ENCODE measurements at regions not wholly inside any gene's neighbourhood (a gene's known extent, or its start where the extent isn't known, plus 50 kb on each side); places are given as distances from the start of the nearest gene placed in this dataset.

- ChIA-PET POLR2A (no interaction called here), CTCF (ENCODE audit: low intra/inter-chr PET ratio) (no interaction called here)
- no peaks in the 10 kb centered on the region for H4K20me1 ChIP-seq (replicated peaks; ENCODE audit: control insufficient read depth, insufficient read depth, low read length)
- H2AFZ ChIP-seq (ENCODE audit: low read depth, low read length): peak overlapping the region; percentile 23; the same call in 1 of the 2 replicates
- no TSS peak for BruUV-seq (replicated peaks)
- in situ Hi-C loops (cut with MboI) (no loop called here), intact Hi-C loops (cut with micrococcal nuclease) (no loop called here)
- H3K4me1 ChIP-seq (replicated peaks in 1 of 2; ENCODE audit: control insufficient read depth in 2 of 2, insufficient read depth in 2 of 2, low read length in 2 of 2): peaks cover 3 to 8% of the 10 kb centered on the region in 2 experiments; a peak in 3 of 5 replicates
- H3K36me3 ChIP-seq (ENCODE audit: control insufficient read depth, insufficient read depth, low read length): no peaks in the 10 kb centered on the region
- DNase-seq (ENCODE audit: extremely low read depth in 1 of 4, low spot score in 3 of 4): no peak
- H3K79me2 ChIP-seq (ENCODE audit: control insufficient read depth, insufficient read depth, low read length): no peaks in the 10 kb centered on the region
- no peaks in the 10 kb centered on the region for H3K9me1 ChIP-seq (ENCODE audit: control insufficient read depth, insufficient read depth, low read length)
- no peak for ATAC-seq
- H3K27ac ChIP-seq (ENCODE audit: extremely low read depth, low read depth, low read length): no peak overlapping the region
- no peak overlapping the region for H3K4me3 ChIP-seq
- H3K9ac ChIP-seq (ENCODE audit: insufficient read depth in 1 of 2, low read depth in 2 of 2, low read length in 2 of 2): no peak overlapping the region
- H3K27me3 ChIP-seq (ENCODE audit: control insufficient read depth in 2 of 2, insufficient read depth in 2 of 2, low read length in 2 of 2): no peaks in the 10 kb centered on the region
- TF ChIP-seq CEBPG (CRISPR knock-in tag; IDR thresholded peaks at IDR 0.05): no peak; the same call in 1 of the 2 replicates
- TF ChIP-seq CEBPG (tag; conservative IDR thresholded peaks at IDR 0.05 in 1 of 2, IDR thresholded peaks at IDR 0.05 in 1 of 2): 0 out of 4 replicates have a peak, but pooled peaks of 1 of the 2 experiments have one; percentile 21
- TF ChIP-seq CEBPB (tag; IDR thresholded peaks at IDR 0.05): peak; percentile 86
- TF ChIP-seq ETV5 (CRISPR knock-in tag; IDR thresholded peaks at IDR 0.05; ENCODE audit: low read depth): no peak
- TF ChIP-seq, protein P1, sequence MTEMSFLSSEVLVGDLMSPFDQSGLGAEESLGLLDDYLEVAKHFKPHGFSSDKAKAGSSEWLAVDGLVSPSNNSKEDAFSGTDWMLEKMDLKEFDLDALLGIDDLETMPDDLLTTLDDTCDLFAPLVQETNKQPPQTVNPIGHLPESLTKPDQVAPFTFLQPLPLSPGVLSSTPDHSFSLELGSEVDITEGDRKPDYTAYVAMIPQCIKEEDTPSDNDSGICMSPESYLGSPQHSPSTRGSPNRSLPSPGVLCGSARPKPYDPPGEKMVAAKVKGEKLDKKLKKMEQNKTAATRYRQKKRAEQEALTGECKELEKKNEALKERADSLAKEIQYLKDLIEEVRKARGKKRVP (CRISPR knock-in tag; IDR thresholded peaks at IDR 0.05): no peak
- TF ChIP-seq, protein P2, sequence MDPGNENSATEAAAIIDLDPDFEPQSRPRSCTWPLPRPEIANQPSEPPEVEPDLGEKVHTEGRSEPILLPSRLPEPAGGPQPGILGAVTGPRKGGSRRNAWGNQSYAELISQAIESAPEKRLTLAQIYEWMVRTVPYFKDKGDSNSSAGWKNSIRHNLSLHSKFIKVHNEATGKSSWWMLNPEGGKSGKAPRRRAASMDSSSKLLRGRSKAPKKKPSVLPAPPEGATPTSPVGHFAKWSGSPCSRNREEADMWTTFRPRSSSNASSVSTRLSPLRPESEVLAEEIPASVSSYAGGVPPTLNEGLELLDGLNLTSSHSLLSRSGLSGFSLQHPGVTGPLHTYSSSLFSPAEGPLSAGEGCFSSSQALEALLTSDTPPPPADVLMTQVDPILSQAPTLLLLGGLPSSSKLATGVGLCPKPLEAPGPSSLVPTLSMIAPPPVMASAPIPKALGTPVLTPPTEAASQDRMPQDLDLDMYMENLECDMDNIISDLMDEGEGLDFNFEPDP (CRISPR knock-in tag; IDR thresholded peaks at IDR 0.05): no peak
- peak in 1 of 2 experiments; percentile 16; a peak in 1 of 4 replicates for TF ChIP-seq TRIM24 (IDR thresholded peaks at IDR 0.05)
- TF ChIP-seq TEAD4 (IDR thresholded peaks at IDR 0.05; ENCODE audit: low read length): peak; percentile 22; the same call in 1 of the 2 replicates
- TF ChIP-seq TEAD4 (CRISPR knock-in tag; IDR thresholded peaks at IDR 0.05; ENCODE audit: borderline replicate concordance): no peak
- TF ChIP-seq ARID1B (IDR thresholded peaks at IDR 0.05): 0 out of 2 replicates have a peak, but pooled peaks have one; percentile 12
- TF ChIP-seq, protein P3, sequence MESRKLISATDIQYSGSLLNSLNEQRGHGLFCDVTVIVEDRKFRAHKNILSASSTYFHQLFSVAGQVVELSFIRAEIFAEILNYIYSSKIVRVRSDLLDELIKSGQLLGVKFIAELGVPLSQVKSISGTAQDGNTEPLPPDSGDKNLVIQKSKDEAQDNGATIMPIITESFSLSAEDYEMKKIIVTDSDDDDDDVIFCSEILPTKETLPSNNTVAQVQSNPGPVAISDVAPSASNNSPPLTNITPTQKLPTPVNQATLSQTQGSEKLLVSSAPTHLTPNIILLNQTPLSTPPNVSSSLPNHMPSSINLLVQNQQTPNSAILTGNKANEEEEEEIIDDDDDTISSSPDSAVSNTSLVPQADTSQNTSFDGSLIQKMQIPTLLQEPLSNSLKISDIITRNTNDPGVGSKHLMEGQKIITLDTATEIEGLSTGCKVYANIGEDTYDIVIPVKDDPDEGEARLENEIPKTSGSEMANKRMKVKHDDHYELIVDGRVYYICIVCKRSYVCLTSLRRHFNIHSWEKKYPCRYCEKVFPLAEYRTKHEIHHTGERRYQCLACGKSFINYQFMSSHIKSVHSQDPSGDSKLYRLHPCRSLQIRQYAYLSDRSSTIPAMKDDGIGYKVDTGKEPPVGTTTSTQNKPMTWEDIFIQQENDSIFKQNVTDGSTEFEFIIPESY (CRISPR knock-in tag; IDR thresholded peaks at IDR 0.05): 0 out of 2 replicates have a peak, but pooled peaks have one; percentile 21
- peak; percentile 53 for TF ChIP-seq MEIS2 (IDR thresholded peaks at IDR 0.05; ENCODE audit: partially characterized antibody)
- TF ChIP-seq, protein P4, sequence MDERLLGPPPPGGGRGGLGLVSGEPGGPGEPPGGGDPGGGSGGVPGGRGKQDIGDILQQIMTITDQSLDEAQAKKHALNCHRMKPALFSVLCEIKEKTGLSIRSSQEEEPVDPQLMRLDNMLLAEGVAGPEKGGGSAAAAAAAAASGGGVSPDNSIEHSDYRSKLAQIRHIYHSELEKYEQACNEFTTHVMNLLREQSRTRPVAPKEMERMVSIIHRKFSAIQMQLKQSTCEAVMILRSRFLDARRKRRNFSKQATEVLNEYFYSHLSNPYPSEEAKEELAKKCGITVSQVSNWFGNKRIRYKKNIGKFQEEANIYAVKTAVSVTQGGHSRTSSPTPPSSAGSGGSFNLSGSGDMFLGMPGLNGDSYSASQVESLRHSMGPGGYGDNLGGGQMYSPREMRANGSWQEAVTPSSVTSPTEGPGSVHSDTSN (CRISPR knock-in tag; IDR thresholded peaks at IDR 0.05; ENCODE audit: low read depth): no peak
- TF ChIP-seq, protein P4 (tag; conservative IDR thresholded peaks at IDR 0.05; ENCODE audit: low read depth): 0 out of 2 replicates have a peak, but pooled peaks have one; percentile 13
- TF ChIP-seq TCF3 (CRISPR knock-in tag; IDR thresholded peaks at IDR 0.05): peak; percentile 35; the same call in 1 of the 2 replicates
- no peak overlapping the region for H3K4me2 ChIP-seq (ENCODE audit: insufficient read depth, low read length)
- H3K9me3 ChIP-seq (replicated peaks; ENCODE audit: control insufficient read depth, insufficient read depth, low read depth, low read length): peaks cover 6% of the 10 kb centered on the region
- FAIRE-seq: peak; percentile 15
- 38% methylated on average over 4 of the region's 4 CpGs for WGBS (ENCODE audit: insufficient coverage, low coverage, missing lambda C conversion rate)
These were observed 61.2 kb upstream of the MFGE8 start for GRCh38 chr15:88974392-88974791.

Measured in K562 (cell line).